GM23338 (cell line): ENCODE measurements at regions not wholly inside any gene's neighbourhood (a gene's known extent, or its start where the extent isn't known, plus 50 kb on each side); places are given as distances from the start of the nearest gene placed in this dataset.

Source experiments
- ATAC-seq: fragments of 200-7000 bp; cut with Tn5 transposase; 3 replicates; pipeline ENCODE4 v1.9.1; 2020
- DNase-seq: peaks from one replicate; pipeline ENCODE4 v3.0.0-alpha.2; 2015; ENCODE audit warnings: low spot score
- H2AFZ ChIP-seq: fragments of 200-600 bp; sonication (generic); 2 replicates; pipeline ENCODE4 v1.8.0; 2016; ENCODE audit warnings: antibody characterized with exemption, mild to moderate bottlenecking, moderate library complexity
- H3F3A ChIP-seq: fragments of 200-600 bp; sonication (generic); replicated peaks from 2 replicates; pipeline ENCODE4 v1.8.0; 2017; ENCODE audit warnings: antibody characterized with exemption, mixed run types, low read depth
- H3K27ac ChIP-seq: fragments of 200-600 bp; sonication (generic); 2 replicates; pipeline ENCODE4 v1.6.1; 2016; ENCODE audit warnings: low read depth
- H3K27me3 ChIP-seq: fragments of 200-600 bp; sonication (generic); 2 replicates; pipeline ENCODE4 v1.8.0; 2016; ENCODE audit warnings: mild to moderate bottlenecking, mixed run types, moderate library complexity; ENCODE audit not compliant: insufficient read depth
- H3K36me3 ChIP-seq: fragments of 200-600 bp; sonication (generic); 2 replicates; pipeline ENCODE4 v1.8.0; 2016; ENCODE audit warnings: mild to moderate bottlenecking; ENCODE audit not compliant: insufficient read depth
- H3K4me1 ChIP-seq: fragments of 200-600 bp; sonication (generic); 2 replicates; pipeline ENCODE4 v1.8.0; 2016; ENCODE audit warnings: mild to moderate bottlenecking, moderate library complexity; ENCODE audit not compliant: insufficient read depth
- H3K4me2 ChIP-seq: fragments of 200-600 bp; sonication (generic); 2 replicates; pipeline ENCODE4 v1.7.1; 2017; ENCODE audit warnings: mixed run types
- H3K4me3 ChIP-seq: fragments of 200-600 bp; sonication (generic); 2 replicates; pipeline ENCODE4 v1.6.1; 2016; ENCODE audit warnings: mixed run types
- H3K79me2 ChIP-seq: fragments of 200-600 bp; sonication (generic); replicated peaks from 2 replicates; pipeline ENCODE4 v1.8.0; 2017; ENCODE audit warnings: mild to moderate bottlenecking; ENCODE audit not compliant: insufficient read depth
- H3K9me2 ChIP-seq: fragments of 200-600 bp; sonication (generic); 2 replicates; pipeline ENCODE4 v1.8.0; 2017; ENCODE audit not compliant: insufficient read depth
- H4K20me1 ChIP-seq: fragments of 200-600 bp; sonication (generic); replicated peaks from 2 replicates; pipeline ENCODE4 v1.8.0; 2017; ENCODE audit warnings: mild to moderate bottlenecking; ENCODE audit not compliant: insufficient read depth
- H3K27ac Mint-ChIP-seq: 2 replicates; pipeline ENCODE4 v1.8.0; 2020; ENCODE audit warnings: inconsistent platforms, mild to moderate bottlenecking, moderate library complexity, mixed read lengths
- H3K27me3 Mint-ChIP-seq: 3 replicates; pipeline ENCODE4 v1.8.0; 2022; ENCODE audit warnings: low read depth, mild to moderate bottlenecking, moderate library complexity, mixed read lengths, inconsistent platforms; ENCODE audit not compliant: insufficient read depth, poor library complexity
- H3K36me3 Mint-ChIP-seq: 3 replicates; pipeline ENCODE4 v1.8.0; 2021; ENCODE audit warnings: low read depth, mild to moderate bottlenecking, inconsistent platforms, moderate library complexity, mixed read lengths
- H3K4me1 Mint-ChIP-seq: 3 replicates; pipeline ENCODE4 v1.8.0; 2020; ENCODE audit warnings: mild to moderate bottlenecking, inconsistent platforms, mixed read lengths
- H3K4me3 Mint-ChIP-seq: 3 replicates; pipeline ENCODE4 v1.8.0; 2021; ENCODE audit warnings: moderate library complexity, mild to moderate bottlenecking, inconsistent platforms, mixed read lengths
- H3K9me3 Mint-ChIP-seq: 3 replicates; pipeline ENCODE4 v1.8.0; 2020; ENCODE audit warnings: moderate library complexity, mild to moderate bottlenecking, inconsistent platforms, mixed read lengths
- CREB1 ChIP-seq: fragments of 250-450 bp; sonication (Bioruptor Pico); IDR thresholded peaks from 2 replicates; pipeline ENCODE4 v1.5.0; 2020; ENCODE audit warnings: low read depth, mild to moderate bottlenecking, moderate library complexity
- CTCF ChIP-seq, 2 experiments: fragments of 200-600 bp in 1 of 2; sonication (generic) in 1 of 2; conservative IDR thresholded peaks; 2 replicates each; pipeline versions ENCODE4 v1.5.1 to v1.6.1; 2016 to 2017; ENCODE audit warnings: antibody characterized with exemption in 2 of 2, low read depth in 2 of 2, mild to moderate bottlenecking in 2 of 2, moderate library complexity in 1 of 2
- ETS1 ChIP-seq: IDR thresholded peaks from 2 replicates; pipeline ENCODE4 v1.6.1; 2016; ENCODE audit warnings: antibody characterized with exemption
- EZH2 ChIP-seq: fragments of 200-600 bp; sonication (generic); IDR thresholded peaks from one replicate; pipeline ENCODE4 v1.8.0; 2017; ENCODE audit warnings: antibody characterized with exemption, mild to moderate bottlenecking, low read depth; ENCODE audit not compliant: unreplicated experiment
- EZH2phosphoT487 ChIP-seq: fragments of 200-600 bp; sonication (generic); IDR thresholded peaks from one replicate; pipeline ENCODE4 v1.8.1; 2018; ENCODE audit warnings: antibody characterized with exemption; ENCODE audit not compliant: unreplicated experiment
- JUNB ChIP-seq: IDR thresholded peaks from one replicate; pipeline ENCODE4 v1.6.1; 2016; ENCODE audit warnings: antibody characterized with exemption; ENCODE audit not compliant: unreplicated experiment
- NANOG ChIP-seq: IDR thresholded peaks from 2 replicates; pipeline ENCODE4 v1.6.1; 2016; ENCODE audit warnings: antibody characterized with exemption, borderline replicate concordance
- POLR2AphosphoS5 ChIP-seq: IDR thresholded peaks from 2 replicates; pipeline ENCODE4 v1.6.1; 2016; ENCODE audit warnings: antibody characterized with exemption, low read depth
- REST ChIP-seq: IDR thresholded peaks from one replicate; pipeline ENCODE4 v1.6.1; 2018; ENCODE audit warnings: antibody characterized with exemption; ENCODE audit not compliant: unreplicated experiment
- STAT1 ChIP-seq: IDR thresholded peaks from one replicate; pipeline ENCODE4 v1.6.1; 2016; ENCODE audit warnings: antibody characterized with exemption; ENCODE audit not compliant: unreplicated experiment
- ZNF114 ChIP-seq: fragments of 250-450 bp; sonication (Bioruptor Pico); IDR thresholded peaks from 2 replicates; pipeline ENCODE4 v1.5.0; 2020; ENCODE audit warnings: mild to moderate bottlenecking, moderate library complexity
- ZNF331 ChIP-seq: fragments of 250-450 bp; sonication (Bioruptor Pico); IDR thresholded peaks from 2 replicates; pipeline ENCODE4 v1.5.0; 2020; ENCODE audit warnings: low read depth, mild to moderate bottlenecking, moderate library complexity

GRCh38 chrX:126655061-126655460 lies 102.4 kb upstream of the DCAF12L1 start (continued):
- TF ChIP-seq EZH2 (no peak), POLR2AphosphoS5 (no peak)

- H3K4me2 ChIP-seq, result no peak overlapping the region
- DNase-seq (no peak), ATAC-seq (no peak)
- H3K27me3 Mint-ChIP-seq, result no peaks in the 10 kb centered on the region
- no peaks in the 10 kb centered on the region for H3K4me1 ChIP-seq
- H3K36me3 Mint-ChIP-seq, result no peaks in the 10 kb centered on the region
- no peaks in the 10 kb centered on the region for H3K27me3 ChIP-seq
- H3K27ac ChIP-seq, result no peak overlapping the region
- H3K79me2 ChIP-seq, result no peaks in the 10 kb centered on the region
- no peak overlapping the region for H3K27ac Mint-ChIP-seq
- no peaks in the 10 kb centered on the region for H4K20me1 ChIP-seq
- no peaks in the 10 kb centered on the region for H3F3A ChIP-seq
- no peak overlapping the region for H3K4me3 Mint-ChIP-seq
- TF ChIP-seq ZNF331 (CRISPR knock-in tag) (no peak), JUNB (no peak), STAT1 (no peak), ETS1 (no peak), REST (no peak)
- H3K4me3 ChIP-seq, result no peak overlapping the region
- H3K9me3 Mint-ChIP-seq, result no peaks in the 10 kb centered on the region
- H3K36me3 ChIP-seq, result no peaks in the 10 kb centered on the region
- no peaks in the 10 kb centered on the region for H3K9me2 ChIP-seq
- H3K4me1 Mint-ChIP-seq, result no peaks in the 10 kb centered on the region
- H2AFZ ChIP-seq, result no peak overlapping the region
These were observed 105.8 kb upstream of the DCAF12L1 start for GRCh38 chrX:126658447-126658846.

GRCh38 chrX:126670258-126670657 lies 117.6 kb upstream of the DCAF12L1 start:
- Histone ChIP-seq H3K27ac (no peak overlapping the region), H3K36me3 (no peaks in the 10 kb centered on the region), H3K27me3 (no peaks in the 10 kb centered on the region), H3K79me2 (no peaks in the 10 kb centered on the region), H2AFZ (no peak overlapping the region), H3K4me3 (no peak overlapping the region), H3K9me2 (no peaks in the 10 kb centered on the region), H4K20me1 (no peaks in the 10 kb centered on the region), H3K4me1 (peaks cover 18% of the 10 kb centered on the region), H3F3A (no peaks in the 10 kb centered on the region), H3K4me2 (no peak overlapping the region)
- Mint-ChIP-seq H3K4me1 (peaks cover 12% of the 10 kb centered on the region; the same call in 2 of the 3 replicates), H3K36me3 (peaks cover 19% of the 10 kb centered on the region; the same call in 2 of the 3 replicates), H3K9me3 (peaks cover 34% of the 10 kb centered on the region), H3K27me3 (peaks cover 3% of the 10 kb centered on the region), H3K27ac (no peak overlapping the region), H3K4me3 (no peak overlapping the region)
- DNase-seq (no peak), ATAC-seq (no peak)
- TF ChIP-seq CTCF (conservative IDR thresholded peaks at IDR 0.05; ENCODE audit: low read depth in 2 of 2), result no peak
- no peak for TF ChIP-seq ETS1
- TF ChIP-seq POLR2AphosphoS5, result no peak
- TF ChIP-seq EZH2phosphoT487, result no peak
- no peak for TF ChIP-seq EZH2
- no peak for TF ChIP-seq ZNF331 (CRISPR knock-in tag)
- TF ChIP-seq CREB1 (CRISPR knock-in tag), result no peak
- no peak for TF ChIP-seq ZNF114 (CRISPR knock-in tag)
- TF ChIP-seq NANOG, result no peak
- TF ChIP-seq REST, result no peak
- no peak for TF ChIP-seq STAT1
